Epithelial cell of esophagus (primary cell): ENCODE measurements at regions not wholly inside any gene's neighbourhood (a gene's known extent, or its start where the extent isn't known, plus 50 kb on each side); places are given as distances from the start of the nearest gene placed in this dataset.

ENCODE experiments used
- DNase-seq: peaks from one replicate; pipeline ENCODE4 v3.0.0; 2010; ENCODE audit warnings: low read depth
- H3K4me3 ChIP-seq: 2 replicates; pipeline ENCODE4 v1.5.1; 2011; ENCODE audit warnings: mild to moderate bottlenecking, low read length, control low read depth
- TF ChIP-seq, protein P1 (sequence below): IDR thresholded peaks from 2 replicates; pipeline ENCODE4 v1.5.1; 2011; ENCODE audit warnings: low read depth, mild to moderate bottlenecking, low read length, control low read depth, inconsistent platforms; ENCODE audit not compliant: insufficient read depth; ENCODE audit errors: missing control alignments

DNA sequence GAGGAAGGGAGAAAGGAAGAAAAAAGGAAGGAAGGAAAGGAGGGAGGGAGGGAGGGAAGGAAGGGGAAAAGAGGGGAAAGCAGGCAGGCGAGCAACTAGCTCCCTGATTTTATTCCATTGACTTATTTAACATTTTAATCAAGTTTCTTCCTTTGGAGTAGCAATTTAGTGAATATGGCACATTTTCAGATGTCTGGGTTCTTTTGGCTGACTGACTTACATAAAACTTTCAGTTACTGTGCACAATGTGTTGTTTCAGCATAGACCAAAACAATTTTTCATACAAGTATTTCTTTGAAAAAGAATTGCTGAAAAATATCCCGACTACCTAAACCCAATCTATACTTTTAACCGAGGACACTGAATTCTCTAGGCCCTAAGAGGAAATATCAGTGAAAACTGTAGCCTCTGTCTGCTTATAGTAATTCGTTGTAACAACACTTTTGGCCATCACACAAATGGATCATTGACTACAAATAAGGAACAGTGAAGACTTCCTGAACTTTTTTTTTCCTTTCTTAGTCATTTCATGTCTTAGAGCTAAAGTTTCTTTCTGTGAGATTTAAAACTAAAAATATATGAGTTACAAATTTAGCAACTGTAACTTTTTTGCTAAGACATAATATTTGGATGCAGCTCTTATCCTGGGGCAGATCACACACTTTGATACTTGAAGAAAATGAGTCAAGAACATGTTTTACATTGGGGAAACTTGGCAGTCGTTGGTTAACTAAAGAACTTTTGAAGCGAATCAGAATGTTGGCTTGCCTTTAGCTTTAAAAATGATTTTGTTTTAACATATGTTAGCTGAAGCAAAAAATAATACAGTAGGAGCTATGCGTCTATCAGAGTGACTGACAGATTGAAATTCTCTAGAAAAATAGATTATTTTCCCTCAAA is 79.6 kb downstream of the SOX2 start:
- DNase-seq: no peak
- H3K4me3 ChIP-seq: no peak overlapping the region

DNA sequence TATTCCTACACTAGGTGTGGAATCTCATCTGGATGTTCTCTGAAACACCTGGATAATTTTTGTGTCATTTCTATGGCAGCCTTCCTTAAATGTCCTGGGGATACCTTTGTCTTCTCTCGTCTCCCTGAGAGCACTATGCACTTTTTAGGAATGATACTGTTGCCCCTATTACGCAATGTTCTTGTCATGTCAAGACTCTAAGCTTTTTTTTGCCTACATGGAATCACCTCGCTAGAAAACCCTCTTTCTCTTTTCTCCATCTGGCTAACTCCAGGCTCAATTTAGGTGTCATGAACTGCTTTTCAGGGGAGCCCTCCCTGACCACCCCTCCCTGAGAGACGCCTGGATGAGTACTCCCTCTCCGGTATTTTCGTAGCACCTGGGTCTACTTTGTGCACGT is 81.3 kb downstream of the SOX2 start:
- DNase-seq: no peak
- TF ChIP-seq, protein P1, sequence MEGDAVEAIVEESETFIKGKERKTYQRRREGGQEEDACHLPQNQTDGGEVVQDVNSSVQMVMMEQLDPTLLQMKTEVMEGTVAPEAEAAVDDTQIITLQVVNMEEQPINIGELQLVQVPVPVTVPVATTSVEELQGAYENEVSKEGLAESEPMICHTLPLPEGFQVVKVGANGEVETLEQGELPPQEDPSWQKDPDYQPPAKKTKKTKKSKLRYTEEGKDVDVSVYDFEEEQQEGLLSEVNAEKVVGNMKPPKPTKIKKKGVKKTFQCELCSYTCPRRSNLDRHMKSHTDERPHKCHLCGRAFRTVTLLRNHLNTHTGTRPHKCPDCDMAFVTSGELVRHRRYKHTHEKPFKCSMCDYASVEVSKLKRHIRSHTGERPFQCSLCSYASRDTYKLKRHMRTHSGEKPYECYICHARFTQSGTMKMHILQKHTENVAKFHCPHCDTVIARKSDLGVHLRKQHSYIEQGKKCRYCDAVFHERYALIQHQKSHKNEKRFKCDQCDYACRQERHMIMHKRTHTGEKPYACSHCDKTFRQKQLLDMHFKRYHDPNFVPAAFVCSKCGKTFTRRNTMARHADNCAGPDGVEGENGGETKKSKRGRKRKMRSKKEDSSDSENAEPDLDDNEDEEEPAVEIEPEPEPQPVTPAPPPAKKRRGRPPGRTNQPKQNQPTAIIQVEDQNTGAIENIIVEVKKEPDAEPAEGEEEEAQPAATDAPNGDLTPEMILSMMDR: no peak

More for the DNA sequence above, 79.6 kb downstream of the SOX2 start:
- TF ChIP-seq, protein P1: no peak

DNA sequence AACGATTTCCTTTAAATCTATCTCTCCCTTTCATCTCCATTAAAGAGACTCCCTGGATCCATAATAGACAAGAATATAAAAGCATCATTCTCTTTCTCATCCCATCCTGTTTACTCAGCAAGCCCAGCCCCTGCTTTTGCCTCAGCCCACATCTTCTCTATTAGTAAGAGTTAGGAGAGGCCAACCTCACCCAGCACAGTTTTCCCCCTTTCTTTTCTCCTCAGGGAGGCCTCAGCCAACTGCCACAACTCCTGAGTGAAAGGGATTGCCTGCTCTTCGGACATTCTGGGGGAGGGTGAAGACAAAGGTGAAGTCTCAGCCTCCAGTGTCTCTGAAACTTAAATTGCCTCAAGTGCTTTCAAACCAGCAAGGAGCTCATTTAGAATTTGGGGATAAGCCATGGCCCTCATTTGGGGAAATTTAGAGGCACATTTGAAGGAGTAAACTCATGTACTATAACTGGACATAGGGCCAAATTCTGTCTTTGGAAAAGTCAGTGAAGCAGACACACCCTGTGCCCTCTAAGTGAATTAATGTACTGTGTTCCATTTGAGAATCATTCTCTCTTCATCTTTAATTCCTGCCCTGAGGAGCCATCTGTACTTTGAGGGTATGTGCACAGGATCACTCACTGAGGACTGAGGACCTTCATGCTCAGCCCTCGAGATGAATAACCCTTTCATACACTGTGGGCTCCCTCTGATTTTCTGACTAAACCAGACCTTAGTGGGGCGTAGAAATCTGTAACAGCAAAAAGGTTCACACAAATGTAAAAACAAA is 82.5 kb downstream of the SOX2 start:
- TF ChIP-seq, protein P1: no peak
- H3K4me3 ChIP-seq: no peak overlapping the region
- DNase-seq: no peak

More for the DNA sequence above, 81.3 kb downstream of the SOX2 start:
- H3K4me3 ChIP-seq: no peak overlapping the region

DNA sequence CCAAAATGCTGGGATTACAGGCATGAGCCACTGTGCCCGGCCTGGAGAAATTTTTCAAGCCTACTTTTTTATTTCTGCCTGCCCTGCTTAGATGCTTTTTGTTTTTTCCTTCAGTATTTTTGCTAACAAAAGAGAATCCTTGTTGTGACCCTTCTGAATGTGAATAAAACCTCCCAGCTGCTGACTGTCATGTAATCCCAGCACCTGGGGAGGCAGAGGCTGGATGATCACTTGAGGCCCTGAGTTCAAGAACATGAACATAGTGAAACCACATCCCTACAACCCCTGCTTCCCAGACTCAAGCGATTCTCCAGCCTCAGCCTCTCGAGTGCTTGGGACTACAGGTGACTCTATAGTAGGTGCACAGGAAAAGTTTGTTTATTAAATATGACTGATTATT is 84.9 kb downstream of the SOX2 start:
- no peak for DNase-seq
- H3K4me3 ChIP-seq: no peak overlapping the region
- TF ChIP-seq, protein P1: no peak

DNA sequence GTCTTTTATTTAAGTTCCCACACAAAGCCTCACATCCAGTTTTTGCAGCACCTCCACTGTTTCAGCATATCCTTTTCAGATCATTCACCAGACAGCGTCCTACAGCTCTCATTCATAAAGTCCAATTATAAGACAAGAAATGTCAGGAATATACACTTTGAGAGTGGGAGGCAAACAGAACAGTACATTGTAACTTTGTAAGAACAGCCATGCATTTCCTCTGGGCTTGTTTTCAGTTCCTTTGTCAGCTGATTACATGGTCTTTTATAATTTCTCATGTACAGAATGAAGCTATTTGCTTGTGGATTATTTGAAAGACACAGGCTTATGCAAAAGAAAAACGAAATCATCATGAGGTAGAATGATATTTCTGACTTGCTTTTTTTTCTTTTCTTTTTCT is 85.7 kb downstream of the SOX2 start:
- no peak for DNase-seq

DNA sequence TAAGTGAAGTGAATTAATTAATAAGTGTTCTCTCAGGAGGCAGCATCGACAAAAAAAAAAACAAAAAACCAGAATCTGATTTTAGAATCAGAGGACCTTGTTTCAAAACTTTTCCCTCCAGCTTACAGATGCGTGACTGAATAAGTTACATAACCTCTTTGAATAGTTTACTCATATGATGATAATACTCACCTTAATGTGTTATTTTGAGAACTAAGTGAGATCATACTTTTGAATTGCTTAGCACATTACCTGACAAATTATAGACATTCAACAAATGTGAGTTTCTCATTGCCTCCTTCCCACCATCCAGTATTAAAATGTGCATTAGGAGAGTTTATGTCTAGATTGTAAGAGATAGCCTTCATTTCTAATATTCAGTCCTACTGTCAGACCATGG is 94.0 kb downstream of the SOX2 start:
- TF ChIP-seq, protein P1: no peak
- H3K4me3 ChIP-seq: no peak overlapping the region
- DNase-seq: peak; percentile 8

More for the DNA sequence above, 85.7 kb downstream of the SOX2 start:
- TF ChIP-seq, protein P1: no peak
- no peak overlapping the region for H3K4me3 ChIP-seq
